HL-60 (cell line): ENCODE measurements at regions not wholly inside any gene's neighbourhood (a gene's known extent, or its start where the extent isn't known, plus 50 kb on each side); places are given as distances from the start of the nearest gene placed in this dataset.

ENCODE experiments used
- GABPA ChIP-seq: IDR thresholded peaks from 2 replicates; pipeline ENCODE4 v1.6.1; 2012; ENCODE audit warnings: low read depth
- POLR2AphosphoS5 ChIP-seq: IDR thresholded peaks from 2 replicates; pipeline ENCODE4 v1.6.1; 2012; ENCODE audit warnings: low read depth
- TF ChIP-seq, protein P1 (sequence below): IDR thresholded peaks from one replicate; pipeline ENCODE4 v1.5.1; 2011; ENCODE audit warnings: low read length, control low read depth, inconsistent platforms; ENCODE audit not compliant: insufficient read depth
- TF ChIP-seq, protein P2 (sequence below): IDR thresholded peaks from 2 replicates; pipeline ENCODE4 v1.6.1; 2012; ENCODE audit warnings: low read depth; ENCODE audit not compliant: insufficient replicate concordance

DNA sequence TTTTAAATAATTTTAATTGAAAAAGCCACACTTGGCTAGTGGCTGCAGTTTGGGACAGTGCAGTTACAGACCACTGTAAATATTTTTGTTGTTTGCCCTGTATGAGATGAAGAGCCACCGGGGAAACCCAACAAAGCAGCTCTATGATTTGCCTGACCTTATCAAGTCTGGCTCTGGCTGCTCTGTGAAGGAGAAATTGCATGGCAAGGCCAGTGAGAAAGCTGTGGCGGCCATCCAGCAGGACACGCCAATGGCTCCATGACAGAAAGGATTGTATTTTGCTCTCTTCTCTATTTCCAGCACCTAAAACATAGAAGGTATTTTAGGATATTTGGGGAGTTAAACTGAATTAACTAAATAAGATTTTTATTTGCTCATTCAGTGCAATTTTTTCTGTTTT, 330.0 kb upstream of the DYNLRB2 start:
- TF ChIP-seq, protein P1, sequence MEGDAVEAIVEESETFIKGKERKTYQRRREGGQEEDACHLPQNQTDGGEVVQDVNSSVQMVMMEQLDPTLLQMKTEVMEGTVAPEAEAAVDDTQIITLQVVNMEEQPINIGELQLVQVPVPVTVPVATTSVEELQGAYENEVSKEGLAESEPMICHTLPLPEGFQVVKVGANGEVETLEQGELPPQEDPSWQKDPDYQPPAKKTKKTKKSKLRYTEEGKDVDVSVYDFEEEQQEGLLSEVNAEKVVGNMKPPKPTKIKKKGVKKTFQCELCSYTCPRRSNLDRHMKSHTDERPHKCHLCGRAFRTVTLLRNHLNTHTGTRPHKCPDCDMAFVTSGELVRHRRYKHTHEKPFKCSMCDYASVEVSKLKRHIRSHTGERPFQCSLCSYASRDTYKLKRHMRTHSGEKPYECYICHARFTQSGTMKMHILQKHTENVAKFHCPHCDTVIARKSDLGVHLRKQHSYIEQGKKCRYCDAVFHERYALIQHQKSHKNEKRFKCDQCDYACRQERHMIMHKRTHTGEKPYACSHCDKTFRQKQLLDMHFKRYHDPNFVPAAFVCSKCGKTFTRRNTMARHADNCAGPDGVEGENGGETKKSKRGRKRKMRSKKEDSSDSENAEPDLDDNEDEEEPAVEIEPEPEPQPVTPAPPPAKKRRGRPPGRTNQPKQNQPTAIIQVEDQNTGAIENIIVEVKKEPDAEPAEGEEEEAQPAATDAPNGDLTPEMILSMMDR: no peak
- TF ChIP-seq, protein P2, sequence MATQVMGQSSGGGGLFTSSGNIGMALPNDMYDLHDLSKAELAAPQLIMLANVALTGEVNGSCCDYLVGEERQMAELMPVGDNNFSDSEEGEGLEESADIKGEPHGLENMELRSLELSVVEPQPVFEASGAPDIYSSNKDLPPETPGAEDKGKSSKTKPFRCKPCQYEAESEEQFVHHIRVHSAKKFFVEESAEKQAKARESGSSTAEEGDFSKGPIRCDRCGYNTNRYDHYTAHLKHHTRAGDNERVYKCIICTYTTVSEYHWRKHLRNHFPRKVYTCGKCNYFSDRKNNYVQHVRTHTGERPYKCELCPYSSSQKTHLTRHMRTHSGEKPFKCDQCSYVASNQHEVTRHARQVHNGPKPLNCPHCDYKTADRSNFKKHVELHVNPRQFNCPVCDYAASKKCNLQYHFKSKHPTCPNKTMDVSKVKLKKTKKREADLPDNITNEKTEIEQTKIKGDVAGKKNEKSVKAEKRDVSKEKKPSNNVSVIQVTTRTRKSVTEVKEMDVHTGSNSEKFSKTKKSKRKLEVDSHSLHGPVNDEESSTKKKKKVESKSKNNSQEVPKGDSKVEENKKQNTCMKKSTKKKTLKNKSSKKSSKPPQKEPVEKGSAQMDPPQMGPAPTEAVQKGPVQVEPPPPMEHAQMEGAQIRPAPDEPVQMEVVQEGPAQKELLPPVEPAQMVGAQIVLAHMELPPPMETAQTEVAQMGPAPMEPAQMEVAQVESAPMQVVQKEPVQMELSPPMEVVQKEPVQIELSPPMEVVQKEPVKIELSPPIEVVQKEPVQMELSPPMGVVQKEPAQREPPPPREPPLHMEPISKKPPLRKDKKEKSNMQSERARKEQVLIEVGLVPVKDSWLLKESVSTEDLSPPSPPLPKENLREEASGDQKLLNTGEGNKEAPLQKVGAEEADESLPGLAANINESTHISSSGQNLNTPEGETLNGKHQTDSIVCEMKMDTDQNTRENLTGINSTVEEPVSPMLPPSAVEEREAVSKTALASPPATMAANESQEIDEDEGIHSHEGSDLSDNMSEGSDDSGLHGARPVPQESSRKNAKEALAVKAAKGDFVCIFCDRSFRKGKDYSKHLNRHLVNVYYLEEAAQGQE: no peak
- TF ChIP-seq POLR2AphosphoS5 (no peak), GABPA (no peak)
